GM23338 (cell line): ENCODE measurements at regions not wholly inside any gene's neighbourhood (a gene's known extent, or its start where the extent isn't known, plus 50 kb on each side); places are given as distances from the start of the nearest gene placed in this dataset.

ENCODE experiments used
- EZH2 ChIP-seq: fragments of 200-600 bp; sonication (generic); IDR thresholded peaks from one replicate; pipeline ENCODE4 v1.8.0; 2017; ENCODE audit warnings: antibody characterized with exemption, mild to moderate bottlenecking, low read depth; ENCODE audit not compliant: unreplicated experiment
- TF ChIP-seq, protein P1 (sequence below), 2 experiments: fragments of 200-600 bp in 1 of 2; sonication (generic) in 1 of 2; conservative IDR thresholded peaks; 2 replicates each; pipeline versions ENCODE4 v1.5.1 to v1.6.1; 2016 to 2017; ENCODE audit warnings: antibody characterized with exemption in 2 of 2, low read depth in 2 of 2, mild to moderate bottlenecking in 2 of 2, moderate library complexity in 1 of 2

GRCh38 chr20:12653642-12654041, 355.1 kb upstream of the SPTLC3 start:
- TF ChIP-seq, protein P1, sequence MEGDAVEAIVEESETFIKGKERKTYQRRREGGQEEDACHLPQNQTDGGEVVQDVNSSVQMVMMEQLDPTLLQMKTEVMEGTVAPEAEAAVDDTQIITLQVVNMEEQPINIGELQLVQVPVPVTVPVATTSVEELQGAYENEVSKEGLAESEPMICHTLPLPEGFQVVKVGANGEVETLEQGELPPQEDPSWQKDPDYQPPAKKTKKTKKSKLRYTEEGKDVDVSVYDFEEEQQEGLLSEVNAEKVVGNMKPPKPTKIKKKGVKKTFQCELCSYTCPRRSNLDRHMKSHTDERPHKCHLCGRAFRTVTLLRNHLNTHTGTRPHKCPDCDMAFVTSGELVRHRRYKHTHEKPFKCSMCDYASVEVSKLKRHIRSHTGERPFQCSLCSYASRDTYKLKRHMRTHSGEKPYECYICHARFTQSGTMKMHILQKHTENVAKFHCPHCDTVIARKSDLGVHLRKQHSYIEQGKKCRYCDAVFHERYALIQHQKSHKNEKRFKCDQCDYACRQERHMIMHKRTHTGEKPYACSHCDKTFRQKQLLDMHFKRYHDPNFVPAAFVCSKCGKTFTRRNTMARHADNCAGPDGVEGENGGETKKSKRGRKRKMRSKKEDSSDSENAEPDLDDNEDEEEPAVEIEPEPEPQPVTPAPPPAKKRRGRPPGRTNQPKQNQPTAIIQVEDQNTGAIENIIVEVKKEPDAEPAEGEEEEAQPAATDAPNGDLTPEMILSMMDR (conservative IDR thresholded peaks at IDR 0.05; ENCODE audit: low read depth in 2 of 2): no peak
- TF ChIP-seq EZH2: no peak
